GM21390 (cell line): ENCODE measurements at regions not wholly inside any gene's neighbourhood (a gene's known extent, or its start where the extent isn't known, plus 50 kb on each side); places are given as distances from the start of the nearest gene placed in this dataset.
"Not testable (repeated sequence)": the region's sequence is repeated elsewhere in the genome, so short reads cannot be mapped to it uniquely, and the experiment has no call there.

ENCODE experiments used
- ATAC-seq: cut with Tn5 transposase; IDR thresholded peaks from one replicate; pipeline ENCODE4 v1.9.1; 2021; ENCODE audit not compliant: unreplicated experiment

- no peak for ATAC-seq
Measured at GRCh38 chr5:102664616-102665335, 90.3 kb upstream of the PAM start.

- ATAC-seq = no peak
Measured at GRCh38 chr5:102666164-102666946, 88.8 kb upstream of the PAM start.

DNA sequence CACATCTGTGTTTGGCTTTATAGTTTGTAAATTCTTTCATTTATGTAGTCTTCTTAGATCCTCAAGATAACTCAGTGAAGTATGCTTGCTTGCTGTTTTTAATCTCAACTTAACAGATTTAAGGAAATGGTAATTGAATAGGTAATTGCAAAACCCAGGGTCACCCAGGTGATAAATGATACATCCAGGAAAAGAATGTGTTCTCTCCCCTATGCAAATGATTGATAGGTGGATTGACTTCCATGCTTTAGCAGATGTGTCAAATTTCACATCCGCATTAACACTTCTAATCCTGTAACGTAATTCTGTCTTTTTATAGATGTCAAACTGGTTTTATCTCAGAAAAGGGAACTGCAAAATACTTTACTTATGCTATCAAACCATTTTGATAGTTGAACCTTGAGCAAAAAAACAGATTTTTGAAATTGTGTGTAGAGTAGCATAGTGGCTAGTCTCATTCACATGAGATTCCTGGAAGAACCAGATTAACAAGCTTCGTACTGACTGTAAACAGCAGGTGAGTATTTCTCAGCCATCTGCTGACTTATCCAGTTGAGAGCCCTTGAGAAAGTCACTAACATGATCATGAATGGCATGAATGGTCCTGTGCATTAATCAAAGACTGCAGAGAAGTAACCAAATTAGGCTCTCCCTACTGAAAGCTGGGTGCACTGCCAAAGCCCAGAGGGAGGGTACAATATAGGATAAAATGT is 86.7 kb upstream of the PAM start:
- no peak for ATAC-seq

- ATAC-seq = no peak
Measured at GRCh38 chr5:102670224-102670836, 84.8 kb upstream of the PAM start.

DNA sequence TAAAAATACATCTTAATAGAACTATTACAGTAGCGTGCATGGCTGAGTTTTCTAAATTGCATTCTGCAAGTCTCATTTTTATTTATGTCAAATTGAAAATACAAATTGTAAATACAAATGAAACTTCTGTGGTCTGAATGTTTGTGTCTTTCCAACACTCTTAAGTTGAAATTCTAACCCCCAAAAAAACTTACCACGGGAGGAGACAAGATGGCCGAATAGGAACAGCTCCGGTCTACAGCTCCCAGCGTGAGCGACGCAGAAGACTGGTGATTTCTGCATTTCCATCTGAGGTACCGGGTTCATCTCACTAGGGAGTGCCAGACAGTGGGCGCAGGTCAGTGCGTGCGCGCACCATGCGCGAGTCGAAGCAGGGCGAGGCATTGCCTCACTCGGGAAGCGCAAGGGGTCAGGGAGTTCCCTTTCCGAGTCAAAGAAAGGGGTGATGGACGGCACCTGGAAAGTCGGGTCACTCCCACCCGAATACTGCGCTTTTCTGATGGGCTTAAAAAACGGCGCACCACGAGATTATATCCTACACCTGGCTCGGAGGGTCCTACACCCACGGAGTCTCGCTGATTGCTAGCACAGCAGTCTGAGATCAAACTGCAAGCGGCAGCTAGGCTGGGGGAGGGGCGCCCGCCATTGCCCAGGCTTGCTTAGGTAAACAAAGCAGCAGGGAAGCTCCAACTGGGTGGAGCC is 83.9 kb upstream of the PAM start:
- not testable (repeated sequence) for ATAC-seq

DNA sequence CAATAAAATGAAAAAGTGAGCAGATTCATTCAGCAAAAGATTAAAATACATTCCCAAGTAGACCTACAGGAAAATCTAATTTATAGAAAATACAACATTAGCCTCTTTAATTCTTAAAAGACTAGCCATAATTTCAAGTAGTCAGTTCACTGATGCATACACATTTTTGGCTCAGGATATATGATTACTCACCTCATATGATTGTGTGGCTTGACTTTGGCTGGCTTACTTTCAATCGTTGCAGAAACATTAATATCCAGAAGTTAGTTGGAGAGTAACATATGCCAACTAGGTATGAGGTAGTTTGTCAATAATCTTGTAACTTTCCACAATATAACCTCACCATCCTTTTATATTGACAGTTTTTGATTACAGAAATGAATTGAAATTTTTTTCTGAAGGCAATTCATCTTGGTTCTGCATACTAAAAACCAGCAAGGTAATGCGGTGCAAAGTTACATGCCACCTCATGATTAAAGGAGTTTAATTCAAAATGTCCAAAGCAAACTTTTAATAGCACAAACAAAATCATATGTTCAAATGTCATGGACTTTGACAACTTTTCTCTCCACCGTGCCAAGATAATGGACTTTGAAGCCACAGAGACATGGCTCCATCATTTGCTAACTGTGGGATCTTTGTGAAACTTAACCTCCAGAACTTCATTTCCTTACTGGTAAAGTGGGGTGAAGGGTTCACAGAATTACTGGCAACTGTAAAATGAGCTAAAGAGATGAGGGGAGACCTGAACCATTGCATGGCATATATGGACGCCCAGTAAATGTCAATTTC is 76.6 kb upstream of the PAM start:
- ATAC-seq = no peak

DNA sequence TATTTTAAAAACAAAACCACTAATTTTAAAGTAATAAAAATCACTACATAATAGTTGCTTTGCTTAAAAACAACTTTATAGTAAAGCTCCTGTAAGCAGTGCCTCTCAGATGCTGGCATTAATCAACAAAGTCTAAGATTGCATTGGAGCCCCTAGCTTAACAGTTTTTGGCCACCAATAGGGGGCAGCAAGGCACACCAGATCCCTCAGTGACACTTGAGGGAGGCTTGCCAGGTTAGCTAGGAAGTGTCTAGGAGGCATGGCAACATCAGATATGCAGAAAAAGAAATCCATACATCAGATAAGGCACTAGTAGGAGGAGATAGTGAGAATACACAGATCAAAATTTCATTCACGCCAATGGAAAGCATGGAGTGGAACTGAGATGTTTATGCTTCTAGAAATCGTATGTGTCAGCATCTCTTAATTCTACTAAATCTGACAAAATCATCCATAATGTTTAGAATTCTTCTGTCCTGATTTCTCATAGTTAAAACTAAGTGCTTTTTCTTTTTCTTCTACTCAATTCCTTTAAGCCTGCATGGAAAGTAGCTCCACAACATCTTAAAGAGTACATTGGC is 73.6 kb upstream of the PAM start:
- ATAC-seq = peak; percentile 94

DNA sequence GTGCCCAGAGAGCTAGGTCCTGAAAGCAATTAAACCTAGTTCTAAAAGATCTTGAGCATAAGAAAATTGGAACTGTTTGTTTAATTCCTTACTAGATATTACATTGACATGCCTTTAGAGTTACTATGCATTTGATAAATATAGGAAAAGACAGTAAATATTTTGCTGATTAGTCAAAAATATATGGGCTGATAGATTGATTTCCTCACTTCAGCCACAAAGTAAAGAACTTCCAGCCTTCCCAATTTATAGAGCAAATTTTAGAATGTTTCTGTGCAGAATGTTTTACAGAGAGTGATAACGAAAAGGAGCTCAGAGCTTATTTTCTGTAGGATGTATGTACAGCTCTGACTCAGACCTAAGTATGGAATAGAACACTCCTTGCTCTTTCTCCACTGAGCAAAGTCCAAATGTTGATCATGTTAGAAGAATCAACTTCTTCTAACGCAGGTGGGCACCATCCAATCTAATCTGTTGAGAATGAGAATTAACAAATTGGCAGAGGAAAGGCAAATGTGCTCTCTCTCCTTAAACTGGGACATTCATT is 72.9 kb upstream of the PAM start:
- no peak for ATAC-seq

- not testable (repeated sequence) for ATAC-seq
Measured at GRCh38 chr5:102688076-102688475, 67.0 kb upstream of the PAM start.

- not testable (repeated sequence) for ATAC-seq
Measured at GRCh38 chr5:102688581-102689342, 66.3 kb upstream of the PAM start.

DNA sequence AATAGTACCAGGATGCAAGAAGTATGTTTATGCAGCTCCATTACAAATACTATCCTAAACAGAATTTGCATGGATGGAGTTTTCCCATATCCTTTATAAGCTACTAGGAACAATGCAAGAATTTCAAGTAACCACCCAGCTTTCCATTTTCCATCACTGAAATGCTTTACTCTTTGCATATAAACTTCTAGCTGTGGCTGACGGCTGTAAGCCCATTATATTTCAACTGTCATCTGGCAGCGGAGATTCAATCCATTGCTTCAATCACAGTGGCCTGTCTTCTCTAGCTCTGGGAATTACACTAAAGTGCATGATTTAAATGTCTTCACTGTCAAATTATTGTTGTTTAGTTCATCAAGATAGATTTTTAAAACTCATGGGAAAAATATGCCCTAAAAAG is 64.2 kb upstream of the PAM start:
- no peak for ATAC-seq

DNA sequence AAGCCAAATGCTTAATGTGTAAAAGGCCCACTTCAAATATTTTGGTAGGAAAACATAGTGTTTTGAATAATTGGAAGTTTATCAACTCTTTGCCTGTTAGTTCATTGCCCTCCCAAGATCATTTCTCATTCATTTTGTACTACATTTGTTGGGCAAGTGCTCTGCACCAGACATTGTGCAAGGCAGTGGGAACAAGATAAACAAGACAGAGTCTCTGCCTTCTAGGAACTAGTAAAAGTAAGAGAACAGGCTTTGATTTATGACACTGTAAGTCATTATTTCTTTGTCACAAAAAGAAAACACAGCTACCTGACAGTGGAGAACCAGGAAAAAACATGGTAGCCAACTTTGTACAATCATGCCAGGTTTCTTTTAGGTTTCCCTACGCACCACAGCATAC is 63.7 kb upstream of the PAM start:
- ATAC-seq = no peak

DNA sequence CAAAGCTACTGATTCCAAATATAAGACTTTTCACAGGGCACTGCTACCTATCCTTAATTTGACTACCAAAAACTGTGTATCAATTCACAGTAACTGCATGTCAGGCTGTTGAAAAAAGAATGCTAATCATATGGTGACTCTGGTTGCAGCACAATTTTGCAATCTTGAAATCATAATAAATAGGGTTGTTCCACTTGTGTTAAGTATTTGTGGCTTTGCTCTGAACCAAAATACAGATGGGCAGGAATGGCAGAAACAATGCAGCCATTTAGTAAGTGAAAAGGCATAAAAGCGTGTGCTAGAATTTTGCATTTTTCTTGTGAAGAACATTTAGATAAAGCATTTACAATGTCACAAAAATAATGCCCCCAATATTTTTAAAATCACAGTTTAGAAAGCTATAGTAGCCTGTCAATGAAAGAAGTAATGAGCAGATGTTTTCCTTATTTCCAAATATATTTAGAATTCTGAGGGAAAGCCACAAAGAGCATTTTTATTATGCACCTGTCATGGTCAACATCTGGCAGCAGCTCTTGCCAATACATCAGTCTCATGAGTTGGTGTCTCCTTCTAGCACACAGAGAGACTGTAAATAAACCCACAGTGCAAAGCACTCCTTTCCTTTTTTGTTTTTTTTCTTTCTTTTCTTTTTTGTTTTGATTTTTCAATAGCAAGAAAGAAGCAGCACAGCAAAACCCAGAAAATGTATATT is 54.8 kb upstream of the PAM start:
- ATAC-seq = no peak

DNA sequence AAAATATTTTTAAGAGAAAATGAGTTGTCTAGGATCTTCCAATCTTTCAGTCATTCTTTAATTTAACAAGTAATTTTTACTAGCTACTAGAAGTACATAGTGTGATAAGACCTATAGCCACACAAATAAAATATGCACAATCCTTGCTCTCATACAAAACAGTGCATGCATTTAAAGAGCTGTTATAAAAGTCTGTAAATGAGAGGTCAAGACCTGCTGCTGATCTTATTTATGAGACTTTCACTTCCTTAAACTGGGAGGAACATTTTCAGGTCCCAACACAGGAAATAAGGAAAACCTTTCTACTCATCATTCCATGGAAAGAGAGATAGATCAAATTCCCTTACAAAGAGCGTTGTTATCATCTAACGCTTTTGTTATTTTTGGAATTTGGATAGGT is 54.2 kb upstream of the PAM start:
- ATAC-seq = no peak

- ATAC-seq = no peak
Measured at GRCh38 chr5:102701748-102702147, 53.4 kb upstream of the PAM start.
